Activated CD8-positive, alpha-beta memory T cell treated with anti-CD3 and anti-CD28 coated beads for 36 hours (primary cell): ENCODE measurements at regions not wholly inside any gene's neighbourhood (a gene's known extent, or its start where the extent isn't known, plus 50 kb on each side); places are given as distances from the start of the nearest gene placed in this dataset.
"Not testable (repeated sequence)": the region's sequence is repeated elsewhere in the genome, so short reads cannot be mapped to it uniquely, and the experiment has no call there.

Source experiments
- CTCF ChIA-PET: fragments of 350-600 bp; sonication (Branson Sonifier 250); formaldehyde crosslinking; loops from one replicate; lab custom pipeline; 2021; ENCODE audit warnings: antibody characterized with exemption; lab: Charles Lee
- POLR2A ChIA-PET: fragments of 350-600 bp; sonication (Branson Sonifier 250); formaldehyde crosslinking; loops from one replicate; lab custom pipeline; 2021; ENCODE audit warnings: antibody characterized with exemption; lab: Charles Lee

DNA sequence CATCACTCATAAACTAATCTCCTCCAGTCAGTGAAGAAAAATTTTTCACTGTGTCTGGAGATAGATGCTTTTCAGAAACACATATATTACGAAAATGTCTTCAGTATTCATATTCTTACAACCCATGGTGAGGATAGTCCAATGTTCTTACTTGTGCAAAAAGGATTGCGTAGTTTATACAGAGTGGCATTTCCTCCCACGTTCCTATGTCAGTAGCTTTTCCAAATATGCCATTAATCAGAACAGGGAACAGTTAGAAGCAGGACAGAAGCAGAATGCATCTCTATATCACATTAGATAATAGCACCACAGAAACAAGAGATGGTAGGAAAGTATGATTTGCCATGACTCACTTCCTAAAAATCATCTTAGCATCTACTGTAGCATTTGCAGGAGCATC lies 282.9 kb downstream of the SLITRK5 start:
- POLR2A ChIA-PET, result no interaction called here
- CTCF ChIA-PET, result no interaction called here

DNA sequence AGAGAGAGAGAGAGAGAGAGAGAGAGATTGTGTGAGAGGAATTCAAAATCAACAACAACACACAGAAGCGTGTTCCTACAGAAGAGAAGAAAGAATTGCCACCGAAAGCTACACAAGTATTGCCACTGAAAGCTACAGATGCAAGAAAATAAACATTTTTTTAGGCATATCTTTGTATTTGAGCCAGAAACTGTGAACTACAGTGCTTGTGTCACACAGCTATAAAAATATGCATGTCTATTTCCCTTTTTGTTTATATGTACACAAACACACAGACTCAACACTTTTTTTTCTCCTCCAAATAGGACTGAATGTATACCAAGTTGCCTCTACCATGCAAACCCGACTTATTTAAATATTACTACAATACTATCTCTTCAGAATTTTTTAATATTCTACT lies 290.4 kb downstream of the SLITRK5 start:
- POLR2A ChIA-PET, result no interaction called here
- CTCF ChIA-PET, result no interaction called here

DNA sequence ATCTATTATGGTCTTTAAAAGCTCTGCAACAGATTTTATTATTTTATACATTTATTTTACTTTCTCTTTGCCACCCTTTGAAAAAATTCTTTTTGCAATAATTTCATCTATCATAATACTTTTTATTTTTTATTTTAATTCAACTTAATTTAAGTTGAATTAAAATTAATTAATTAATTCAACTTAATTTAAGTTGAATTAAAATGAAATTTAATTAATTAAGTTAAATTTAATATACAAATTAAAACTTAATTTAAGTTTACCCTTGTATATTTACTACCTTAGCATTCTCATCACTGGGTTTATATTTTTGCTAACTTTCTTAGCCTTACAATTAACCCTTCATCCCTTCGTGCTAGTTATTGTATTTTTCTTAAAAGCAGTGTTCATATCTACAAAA lies 301.4 kb downstream of the SLITRK5 start:
- CTCF ChIA-PET, result no interaction called here
- POLR2A ChIA-PET, result no interaction called here

DNA sequence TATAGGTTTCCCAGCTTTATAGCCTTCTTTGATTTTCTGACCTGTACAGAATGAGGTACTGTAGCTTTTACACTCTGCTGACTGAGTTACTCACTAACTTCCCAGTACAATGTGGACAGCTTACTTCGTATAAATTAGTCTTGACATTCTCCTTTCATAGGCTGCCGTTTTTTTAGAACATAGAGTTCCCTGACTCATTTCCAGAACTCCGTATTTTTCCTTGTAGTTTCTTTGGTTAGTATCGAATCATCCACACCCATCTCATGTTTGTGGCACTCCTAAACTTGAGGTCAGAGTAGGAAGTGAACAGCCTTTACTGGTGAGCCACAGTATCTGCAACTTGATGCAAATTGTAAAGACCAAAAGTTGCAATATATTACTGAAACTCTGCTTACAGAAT lies 303.9 kb downstream of the SLITRK5 start:
- CTCF ChIA-PET, result no interaction called here

DNA sequence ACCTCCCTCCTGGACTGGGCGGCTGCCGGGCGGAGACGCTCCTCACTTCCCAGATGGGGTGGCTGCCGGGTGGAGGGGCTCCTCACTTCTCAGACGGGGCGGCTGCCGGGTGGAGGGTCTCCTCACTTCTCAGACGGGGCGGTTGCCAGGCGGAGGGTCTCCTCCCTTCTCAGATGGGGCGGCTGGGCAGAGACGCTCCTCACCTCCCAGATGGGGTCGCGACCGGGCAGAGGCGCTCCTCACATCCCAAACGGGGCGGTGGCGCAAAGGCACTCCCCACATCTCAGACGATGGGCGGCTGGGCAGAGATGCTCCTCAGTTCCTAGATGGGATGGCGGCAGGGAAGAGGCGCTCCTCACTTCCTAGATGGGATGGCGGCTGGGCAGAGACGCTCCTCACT lies 305.5 kb downstream of the SLITRK5 start:
- CTCF ChIA-PET, POLR2A ChIA-PET: not testable (repeated sequence)

More for the DNA sequence above, 303.9 kb downstream of the SLITRK5 start:
- POLR2A ChIA-PET, result no interaction called here

DNA sequence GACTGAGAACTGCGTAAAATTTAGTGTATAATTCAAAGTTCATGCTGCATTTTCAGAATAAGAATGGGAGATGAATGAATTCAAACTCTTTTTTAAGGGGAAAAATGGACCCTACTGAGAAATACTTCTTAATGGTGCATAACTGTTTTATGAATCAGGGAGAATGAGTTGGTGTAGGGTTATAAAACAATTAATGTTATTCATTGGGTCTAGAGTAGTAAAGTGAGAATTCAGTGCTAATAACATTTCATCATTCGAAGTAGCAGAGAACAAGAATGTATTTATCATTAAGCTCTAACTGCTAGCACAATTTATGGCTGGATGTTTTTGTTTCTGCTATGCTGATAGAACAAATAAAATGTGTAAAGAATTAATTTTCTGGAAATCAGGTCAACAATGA lies 310.2 kb downstream of the SLITRK5 start:
- ChIA-PET CTCF (no interaction called here), POLR2A (no interaction called here)

DNA sequence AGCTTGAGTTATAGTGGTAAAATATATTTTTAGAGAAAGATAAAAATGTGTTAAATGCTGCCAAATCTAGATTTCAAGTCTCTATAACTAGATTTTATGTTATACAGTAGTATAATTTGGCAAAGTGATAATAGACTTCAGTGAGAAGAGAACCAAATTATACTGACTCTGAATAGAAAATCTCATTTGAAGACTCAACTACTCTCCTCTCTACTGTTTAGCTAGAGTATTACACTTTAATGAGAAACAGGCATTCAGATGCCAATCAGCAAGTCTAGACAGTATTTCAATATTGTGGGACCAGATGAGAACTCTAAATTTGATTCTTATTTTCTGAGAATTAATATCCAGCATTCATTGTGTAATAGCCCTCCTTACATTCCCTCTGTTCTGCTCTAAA lies 311.2 kb downstream of the SLITRK5 start:
- ChIA-PET POLR2A (no interaction called here), CTCF (no interaction called here)

DNA sequence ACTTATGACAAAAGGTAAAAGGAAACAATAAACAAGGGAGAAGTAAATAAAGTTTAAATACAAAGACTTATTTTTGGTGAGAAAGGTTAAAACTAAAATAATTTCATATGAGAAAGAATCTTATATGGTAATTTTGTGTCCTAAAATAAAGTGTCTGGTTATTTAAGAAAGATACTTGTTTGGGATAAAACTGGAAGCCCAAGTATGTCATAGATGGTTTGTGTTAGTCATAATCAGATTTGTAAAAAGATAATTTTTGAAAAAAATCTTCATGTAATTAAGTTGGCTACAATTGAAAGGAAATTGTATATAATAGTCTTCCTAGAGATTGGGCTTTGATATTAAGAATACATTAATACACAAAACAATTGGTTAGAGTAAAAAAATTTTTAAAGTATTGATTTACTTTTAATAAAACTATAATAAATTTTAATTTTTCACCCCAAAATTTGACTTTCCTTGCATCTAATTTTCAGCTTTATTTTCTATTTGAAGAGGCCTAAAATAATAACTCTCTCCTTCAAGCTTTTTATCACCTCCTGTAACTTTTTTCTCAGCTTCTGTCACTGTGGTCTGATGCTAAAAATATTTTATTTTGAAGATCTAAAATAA lies 315.6 kb downstream of the SLITRK5 start:
- CTCF ChIA-PET, result no interaction called here
- POLR2A ChIA-PET, result no interaction called here

DNA sequence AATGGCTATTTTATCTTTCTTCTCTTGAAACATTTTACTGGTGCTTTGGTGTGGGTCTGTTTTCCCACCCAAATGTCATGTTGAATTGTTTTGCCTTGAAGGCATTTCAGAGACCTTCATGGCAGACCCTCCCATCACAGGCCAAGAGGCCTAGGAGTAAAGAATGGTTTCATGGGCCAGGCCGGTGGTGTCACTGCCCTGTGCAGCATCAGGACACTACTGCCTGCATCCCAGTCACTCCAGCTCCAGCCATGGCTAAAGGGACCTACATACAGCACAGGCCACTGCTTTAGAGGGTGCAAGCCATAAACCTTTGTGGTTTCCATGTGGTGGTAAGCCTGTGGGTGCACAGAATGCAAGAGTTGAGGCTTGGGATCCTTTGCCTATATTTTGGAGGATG lies 326.9 kb downstream of the SLITRK5 start:
- CTCF ChIA-PET, result no interaction called here
- POLR2A ChIA-PET, result no interaction called here

DNA sequence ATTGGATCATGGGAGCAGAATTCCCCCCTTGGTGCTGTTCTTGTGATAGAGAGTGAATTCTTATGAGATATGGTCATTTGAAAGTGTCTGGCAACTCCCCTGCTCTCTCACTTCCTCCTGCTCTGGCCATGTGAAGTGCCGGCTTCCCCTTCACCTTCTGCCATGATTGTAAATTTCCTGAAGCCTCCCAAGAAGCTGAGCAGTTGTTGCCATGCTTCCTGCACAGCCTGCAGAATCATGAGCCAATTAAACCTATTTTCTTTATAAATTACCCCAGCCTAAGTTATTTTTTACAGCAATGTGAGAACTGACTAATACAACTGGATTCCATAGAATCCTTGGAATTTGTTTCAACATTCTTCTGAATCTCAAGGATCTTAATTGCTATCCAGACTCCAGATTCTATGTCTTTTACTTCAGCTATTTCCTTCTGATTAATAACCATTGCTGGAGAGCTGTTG lies 328.1 kb downstream of the SLITRK5 start:
- POLR2A ChIA-PET, result no interaction called here
- CTCF ChIA-PET, result no interaction called here

DNA sequence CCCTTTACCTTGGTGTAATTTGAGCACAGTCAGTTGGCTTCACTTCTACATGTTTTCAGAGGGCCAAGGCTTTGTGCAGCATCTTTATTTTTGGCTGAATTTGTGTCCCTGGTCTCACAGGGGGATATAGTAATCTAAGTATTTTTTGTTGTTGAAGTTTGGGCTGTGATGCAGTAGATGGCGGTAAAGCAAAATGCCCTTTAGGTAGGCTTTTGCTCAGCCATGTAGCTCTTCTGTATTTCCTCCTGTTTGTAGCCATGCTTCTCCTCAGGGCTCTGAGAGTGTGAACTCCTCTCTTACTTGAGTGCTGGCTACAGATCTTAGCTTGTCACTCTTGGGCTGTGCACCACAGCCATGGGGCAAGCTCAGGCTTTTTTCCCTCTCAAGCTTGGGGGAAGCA lies 328.6 kb downstream of the SLITRK5 start:
- POLR2A ChIA-PET, result no interaction called here

DNA sequence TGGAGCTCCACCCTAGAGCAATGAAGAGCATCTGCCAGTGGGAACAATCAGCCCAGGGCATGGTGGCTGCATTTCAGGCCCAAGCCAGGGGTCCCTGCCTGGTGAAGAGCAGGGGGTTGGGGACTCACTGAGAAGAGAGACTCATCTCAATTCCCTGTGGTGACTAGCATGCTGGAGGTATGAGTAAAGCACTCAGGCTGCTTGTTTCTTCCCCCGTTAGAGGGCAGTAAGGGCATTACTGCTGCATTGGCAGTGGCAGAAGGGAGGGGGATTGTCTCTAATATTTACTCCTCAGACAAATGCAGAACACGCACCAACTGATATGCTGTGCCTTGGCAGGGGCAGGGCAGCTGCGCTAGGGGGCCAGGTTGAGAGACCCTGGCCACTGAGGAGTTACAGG lies 329.1 kb downstream of the SLITRK5 start:
- ChIA-PET CTCF (no interaction called here), POLR2A (no interaction called here)

More for the DNA sequence above, 328.6 kb downstream of the SLITRK5 start:
- CTCF ChIA-PET, result no interaction called here

DNA sequence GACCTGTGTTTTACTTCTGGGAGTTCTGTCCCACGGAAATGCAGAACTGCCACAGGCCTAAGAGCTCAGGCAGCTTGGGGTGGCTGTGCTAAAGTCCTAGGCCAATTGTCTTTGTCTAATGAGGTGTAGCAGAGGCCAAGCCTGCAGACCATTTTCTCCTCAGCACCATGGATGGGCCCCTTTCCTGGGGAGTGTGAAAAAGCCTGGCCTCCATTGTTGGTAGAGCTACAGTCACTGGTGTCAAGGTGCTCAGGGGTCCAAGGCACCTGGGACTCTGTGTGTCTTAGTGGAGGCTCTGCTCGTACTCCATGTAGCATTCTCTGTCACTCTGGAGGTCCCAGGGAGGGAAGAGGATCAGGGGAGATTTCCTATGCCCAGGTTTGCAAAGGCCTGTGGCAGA lies 329.6 kb downstream of the SLITRK5 start:
- ChIA-PET CTCF (no interaction called here), POLR2A (no interaction called here)

DNA sequence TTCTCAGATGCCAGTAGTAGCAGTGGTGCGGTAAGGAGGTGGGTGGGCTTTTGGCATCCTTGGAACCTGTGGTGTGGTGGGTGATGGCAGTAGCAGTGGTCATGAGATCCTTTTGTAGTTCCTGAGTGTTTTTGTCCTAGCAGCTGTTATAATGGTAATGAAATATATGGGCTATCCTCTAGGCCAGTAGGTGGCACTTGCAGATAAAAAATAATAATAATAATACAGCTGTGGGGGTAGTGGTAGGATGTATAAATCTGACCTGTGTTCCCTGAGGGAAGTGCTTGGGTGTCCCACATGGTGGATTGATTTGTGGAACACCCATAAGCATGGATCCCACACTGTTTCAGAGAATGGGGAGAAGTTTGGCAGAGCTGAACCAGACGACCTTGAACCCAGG lies 334.0 kb downstream of the SLITRK5 start:
- CTCF ChIA-PET, result no interaction called here

DNA sequence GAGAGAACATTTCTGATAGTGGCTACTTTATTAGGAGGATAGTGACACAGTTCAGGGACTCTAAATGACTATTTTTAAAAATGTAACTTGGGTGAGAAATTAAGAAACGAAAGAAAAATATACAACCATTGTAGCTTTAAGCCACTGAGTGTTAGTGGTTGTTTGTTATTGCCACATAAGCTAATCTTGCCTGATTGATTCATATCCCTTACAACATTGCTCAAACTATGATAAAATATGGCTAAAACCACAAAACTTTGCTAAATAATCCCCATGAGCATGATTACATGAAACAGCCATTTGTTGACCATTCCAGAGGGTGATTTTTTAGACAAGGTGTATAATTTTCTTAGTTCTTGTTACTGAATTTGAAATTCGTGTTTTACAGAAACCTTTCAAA lies 343.4 kb downstream of the SLITRK5 start:
- POLR2A ChIA-PET, result no interaction called here
- CTCF ChIA-PET, result no interaction called here

More for the DNA sequence above, 334.0 kb downstream of the SLITRK5 start:
- POLR2A ChIA-PET, result no interaction called here

DNA sequence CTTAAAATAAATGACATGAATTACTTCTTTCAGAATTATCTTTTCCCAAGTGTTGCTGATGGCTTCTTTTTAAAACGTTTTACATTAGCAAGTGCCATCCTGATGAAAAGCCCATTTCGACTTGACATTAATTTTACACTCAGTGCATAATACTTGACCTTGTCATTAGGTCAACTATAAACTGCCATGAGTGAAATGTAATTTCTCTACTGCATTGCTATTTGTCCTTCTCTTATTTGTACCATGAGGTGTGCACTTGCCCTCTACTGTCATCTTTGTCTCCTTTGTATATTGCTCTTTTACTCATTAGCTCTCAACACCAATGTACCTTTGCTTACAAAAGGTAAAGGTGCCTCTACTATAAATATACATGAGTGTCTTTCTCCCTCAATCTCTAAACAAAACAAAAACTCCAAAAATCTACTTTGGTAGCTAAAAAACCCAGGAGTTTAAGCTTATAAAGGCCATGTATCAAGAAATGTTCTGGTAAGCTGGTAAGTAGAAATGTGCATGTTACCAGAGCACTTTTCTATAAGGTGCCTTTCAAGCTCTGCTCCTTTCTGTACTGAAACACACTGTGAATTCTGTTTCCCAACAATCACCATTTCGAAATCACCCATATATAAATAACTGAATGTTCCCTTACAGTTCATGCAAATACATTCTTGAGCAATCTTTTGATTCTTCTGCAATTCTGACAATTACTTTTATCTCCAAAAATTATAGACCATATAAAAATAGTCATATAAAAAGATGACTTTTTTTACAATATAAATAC lies 351.4 kb downstream of the SLITRK5 start:
- ChIA-PET CTCF (no interaction called here), POLR2A (no interaction called here)

DNA sequence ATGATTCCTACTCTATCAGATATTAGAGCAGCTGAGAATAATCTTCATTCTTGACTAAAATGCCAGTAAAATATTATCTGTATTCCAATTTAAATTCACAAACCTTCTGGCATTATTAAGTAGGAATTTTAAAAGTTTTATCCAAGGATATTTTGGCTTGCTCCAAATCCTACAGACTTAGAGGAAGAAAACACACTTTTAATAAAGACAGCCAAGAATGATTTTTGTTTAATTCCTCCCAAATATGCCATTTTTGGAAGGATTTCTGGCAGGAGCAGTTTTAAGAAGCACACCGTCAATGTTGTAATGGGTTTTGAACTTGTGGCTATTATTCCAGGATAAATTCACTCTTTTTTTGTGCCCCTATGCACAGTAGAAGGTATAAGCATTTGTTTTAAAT lies 355.1 kb downstream of the SLITRK5 start:
- ChIA-PET POLR2A (no interaction called here), CTCF (no interaction called here)

DNA sequence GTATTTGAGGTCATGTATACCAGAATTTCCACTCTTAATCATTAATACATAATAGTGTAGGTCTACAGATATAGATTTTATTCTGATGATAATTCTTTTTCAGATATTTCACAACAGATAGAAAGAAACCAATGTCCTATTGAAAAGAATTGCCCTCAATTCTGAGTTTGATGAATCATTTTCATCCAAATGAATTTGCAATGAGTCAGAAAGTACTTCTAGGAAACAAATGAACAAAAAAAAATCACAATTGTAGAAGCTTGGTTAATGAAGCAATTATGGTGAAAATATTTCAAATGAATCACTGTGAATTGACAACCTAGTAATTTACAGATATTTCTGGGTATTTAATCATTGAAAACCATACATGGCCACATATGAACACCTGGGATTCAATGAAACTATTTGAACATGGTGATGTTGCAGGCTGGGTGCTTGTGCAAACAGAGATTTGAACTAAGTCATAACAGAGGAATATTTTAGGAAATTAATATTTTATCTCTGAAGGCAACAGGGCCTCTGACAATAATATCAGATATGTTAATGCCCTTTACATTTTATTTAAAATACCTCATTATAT lies 360.9 kb downstream of the SLITRK5 start:
- ChIA-PET CTCF (no interaction called here), POLR2A (no interaction called here)

DNA sequence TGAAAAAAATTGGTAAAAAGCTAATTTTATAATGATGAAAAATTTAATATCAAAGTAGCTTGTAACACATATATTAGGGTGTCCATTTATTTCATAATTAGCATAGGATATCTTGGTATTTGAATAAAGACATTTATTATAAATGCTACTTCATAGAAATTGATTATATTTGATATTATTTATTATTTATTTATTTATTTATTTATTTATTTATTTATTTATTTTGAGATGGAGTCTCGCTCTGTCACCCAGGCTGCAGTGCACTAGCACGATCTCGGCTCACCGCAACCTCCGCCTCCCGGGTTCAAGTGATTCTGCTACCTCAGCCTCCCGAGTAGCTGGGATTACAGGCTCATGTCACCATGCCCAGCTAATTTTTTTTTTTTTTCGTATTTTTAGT lies 365.0 kb downstream of the SLITRK5 start:
- CTCF ChIA-PET, POLR2A ChIA-PET: not testable (repeated sequence)

DNA sequence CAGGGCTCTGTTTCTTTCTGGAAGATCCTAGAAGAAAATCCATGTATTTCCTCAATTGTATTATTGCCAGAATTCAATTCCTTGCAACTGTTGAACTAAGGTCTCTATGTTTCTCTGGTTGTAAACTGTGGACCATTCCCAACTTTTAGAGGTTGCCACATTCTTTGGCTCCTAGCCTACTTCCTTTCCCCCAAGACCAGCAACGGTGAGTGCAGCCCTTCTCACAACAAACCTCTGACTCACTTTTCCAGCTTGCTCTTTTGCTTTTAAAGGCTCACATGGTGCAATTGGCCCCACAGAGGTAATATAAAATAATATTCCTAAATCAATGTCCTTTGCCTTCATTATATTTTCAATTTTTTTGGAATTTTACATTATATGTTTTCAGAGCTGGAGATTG lies 371.3 kb downstream of the SLITRK5 start:
- POLR2A ChIA-PET, result no interaction called here
- CTCF ChIA-PET, result no interaction called here
